Cardiac muscle cell (in vitro differentiated cells and primary cell): ENCODE measurements at regions not wholly inside any gene's neighbourhood (a gene's known extent, or its start where the extent isn't known, plus 50 kb on each side); places are given as distances from the start of the nearest gene placed in this dataset.
"Not testable (repeated sequence)": the region's sequence is repeated elsewhere in the genome, so short reads cannot be mapped to it uniquely, and the experiment has no call there.

Experiments
- DNase-seq, 2 donors: peaks; one replicate each; pipeline versions ENCODE4 v3.0.0 to v3.0.0-alpha.2; 2010 to 2017; ENCODE audit warnings: low read depth in 1 of 2, low spot score in 1 of 2
- H3K27ac ChIP-seq: fragments of 200-600 bp; sonication (generic); 2 replicates; pipeline ENCODE4 v1.5.1; 2016
- H3K27me3 ChIP-seq: fragments of 200-600 bp; sonication (generic); 2 replicates; pipeline ENCODE4 v1.6.0; 2016; ENCODE audit warnings: control low read depth
- H3K36me3 ChIP-seq: fragments of 200-600 bp; sonication (generic); 2 replicates; pipeline ENCODE4 v1.5.1; 2016; ENCODE audit warnings: control low read depth
- H3K4me1 ChIP-seq: fragments of 200-600 bp; sonication (generic); 2 replicates; pipeline ENCODE4 v1.8.1; 2017; ENCODE audit warnings: low read depth, mild to moderate bottlenecking, mixed run types
- H3K4me3 ChIP-seq: fragments of 200-600 bp; sonication (generic); 2 replicates; pipeline ENCODE4 v1.5.1; 2016; ENCODE audit warnings: mild to moderate bottlenecking
- H3K9me3 ChIP-seq: fragments of 200-600 bp; sonication (generic); 2 replicates; pipeline ENCODE4 v1.5.1; 2017; ENCODE audit warnings: low read depth, mild to moderate bottlenecking, control low read depth
- CTCF ChIP-seq: IDR thresholded peaks from 2 replicates; pipeline ENCODE4 v1.5.1; 2012; ENCODE audit warnings: low read depth, mild to moderate bottlenecking, low read length

- Histone ChIP-seq H3K4me1 (no peaks in the 10 kb centered on the region), H3K27ac (no peak overlapping the region), H3K4me3 (no peak overlapping the region), H3K36me3 (no peaks in the 10 kb centered on the region), H3K27me3 (no peaks in the 10 kb centered on the region), H3K9me3 (no peaks in the 10 kb centered on the region)
- TF ChIP-seq CTCF, result no peak
- no peak for DNase-seq
These were observed 65.2 kb upstream of the CECR2 start for GRCh38 chr22:17303840-17304779.

GRCh38 chr22:17303441-17303839, 65.8 kb upstream of the CECR2 start:
- no peak for TF ChIP-seq CTCF
- Histone ChIP-seq H3K27me3 (no peaks in the 10 kb centered on the region), H3K9me3 (no peaks in the 10 kb centered on the region), H3K27ac (no peak overlapping the region), H3K4me3 (no peak overlapping the region), H3K36me3 (no peaks in the 10 kb centered on the region), H3K4me1 (no peaks in the 10 kb centered on the region)
- no peak for DNase-seq

- no peaks in the 10 kb centered on the region for H3K9me3 ChIP-seq
- no peak overlapping the region for H3K27ac ChIP-seq
- H3K36me3 ChIP-seq, result no peaks in the 10 kb centered on the region
- H3K4me1 ChIP-seq, result no peaks in the 10 kb centered on the region
- H3K27me3 ChIP-seq, result no peaks in the 10 kb centered on the region
- H3K4me3 ChIP-seq, result no peak overlapping the region
- no peak for TF ChIP-seq CTCF
- DNase-seq, result no peak
These were observed 66.6 kb upstream of the CECR2 start for GRCh38 chr22:17302616-17303015.

- H3K9me3 ChIP-seq, result no peaks in the 10 kb centered on the region
- H3K36me3 ChIP-seq, result no peaks in the 10 kb centered on the region
- TF ChIP-seq CTCF, result no peak
- H3K27ac ChIP-seq, result no peak overlapping the region
- H3K4me1 ChIP-seq, result no peaks in the 10 kb centered on the region
- DNase-seq, result no peak
- no peaks in the 10 kb centered on the region for H3K27me3 ChIP-seq
- no peak overlapping the region for H3K4me3 ChIP-seq
These were observed 68.3 kb upstream of the CECR2 start for GRCh38 chr22:17300926-17301325.

GRCh38 chr22:17298805-17299502, 70.3 kb upstream of the CECR2 start:
- not testable (repeated sequence) for DNase-seq, H3K9me3 ChIP-seq, H3K27me3 ChIP-seq, H3K27ac ChIP-seq, H3K4me3 ChIP-seq, H3K36me3 ChIP-seq, H3K4me1 ChIP-seq

- Histone ChIP-seq H3K27ac (no peak overlapping the region), H3K9me3 (no peaks in the 10 kb centered on the region), H3K36me3 (no peaks in the 10 kb centered on the region), H3K4me3 (no peak overlapping the region), H3K4me1 (no peaks in the 10 kb centered on the region), H3K27me3 (no peaks in the 10 kb centered on the region)
- no peak for DNase-seq
- no peak for TF ChIP-seq CTCF
These were observed 66.4 kb upstream of the ADA2 start for GRCh38 chr22:17285656-17286055.
